Neural cell (in vitro differentiated cells): ENCODE measurements at regions not wholly inside any gene's neighbourhood (a gene's known extent, or its start where the extent isn't known, plus 50 kb on each side); places are given as distances from the start of the nearest gene placed in this dataset.

Experiments
- H2AFZ ChIP-seq: fragments of 200-600, 300-800 bp; sonication (generic), shearing (Covaris generic); 2 replicates; pipeline ENCODE4 v1.6.0; 2014; ENCODE audit warnings: low read depth, mild to moderate bottlenecking, antibody characterized with exemption, low read length, moderate library complexity
- H3F3A ChIP-seq: fragments of 200-600 bp; shearing (Covaris generic); 2 replicates; pipeline ENCODE4 v1.6.1; 2016; ENCODE audit warnings: mild to moderate bottlenecking, moderate library complexity, mixed read lengths, antibody characterized with exemption, low read length; ENCODE audit not compliant: insufficient read depth, poor library complexity, severe bottlenecking
- H3K27ac ChIP-seq: fragments of 200-600, 300-800 bp; sonication (generic), shearing (Covaris generic); 2 replicates; pipeline ENCODE4 v1.5.1; 2014; ENCODE audit warnings: mild to moderate bottlenecking, low read length, moderate library complexity
- H3K27me3 ChIP-seq: fragments of 300-800, 200-600 bp; sonication (generic), shearing (Covaris generic); 2 replicates; pipeline ENCODE4 v1.6.0; 2014; ENCODE audit warnings: mild to moderate bottlenecking, low read depth, low read length, moderate library complexity; ENCODE audit not compliant: insufficient read depth
- H3K36me3 ChIP-seq: fragments of 300-800, 200-600 bp; sonication (generic), shearing (Covaris generic); 2 replicates; pipeline ENCODE4 v1.5.1; 2014; ENCODE audit warnings: mild to moderate bottlenecking, antibody characterized with exemption, low read length, moderate library complexity; ENCODE audit not compliant: insufficient read depth
- H3K4me2 ChIP-seq: fragments of 300-800, 200-600 bp; sonication (generic), shearing (Covaris generic); 2 replicates; pipeline ENCODE4 v1.6.0; 2014; ENCODE audit warnings: mild to moderate bottlenecking, low read length
- H3K4me3 ChIP-seq: fragments of 300-800, 200-600 bp; sonication (generic), shearing (Covaris generic); 2 replicates; pipeline ENCODE4 v1.5.1; 2014; ENCODE audit warnings: mild to moderate bottlenecking, low read length, moderate library complexity
- H3K79me2 ChIP-seq: fragments of 200-600 bp; shearing (Covaris generic); replicated peaks from 2 replicates; pipeline ENCODE4 v1.6.0; 2014; ENCODE audit warnings: mild to moderate bottlenecking, low read length, moderate library complexity; ENCODE audit not compliant: insufficient read depth
- H3K9ac ChIP-seq: fragments of 300-800, 200-600 bp; sonication (generic), shearing (Covaris generic); 2 replicates; pipeline ENCODE4 v1.6.1; 2016; ENCODE audit warnings: mild to moderate bottlenecking, low read length, mixed read lengths
- H3K9me2 ChIP-seq: fragments of 200-600 bp; shearing (Covaris generic); 2 replicates; pipeline ENCODE4 v1.6.1; 2016; ENCODE audit warnings: mild to moderate bottlenecking, low read length, mixed read lengths; ENCODE audit not compliant: insufficient read depth
- H3K9me3 ChIP-seq: fragments of 200-600, 300-800 bp; sonication (generic), shearing (Covaris generic); 2 replicates; pipeline ENCODE4 v1.6.1; 2016; ENCODE audit warnings: mild to moderate bottlenecking, mixed run types, low read length, moderate library complexity, mixed read lengths
- H4K20me1 ChIP-seq: fragments of 200-600 bp; shearing (Covaris generic); 2 replicates; pipeline ENCODE4 v1.6.1; 2016; ENCODE audit warnings: mild to moderate bottlenecking, mixed run types; ENCODE audit not compliant: insufficient read depth
- CTCF ChIP-seq: fragments of 450-650 bp; IDR thresholded peaks from 2 replicates; pipeline ENCODE4 v1.5.1; 2014; ENCODE audit warnings: antibody characterized with exemption, mild to moderate bottlenecking, moderate library complexity; ENCODE audit not compliant: poor library complexity, severe bottlenecking
- EP300 ChIP-seq: fragments of 450-650 bp; conservative IDR thresholded peaks from 2 replicates; pipeline ENCODE4 v1.6.1; 2014; ENCODE audit warnings: antibody characterized with exemption, mild to moderate bottlenecking, moderate library complexity; ENCODE audit not compliant: poor library complexity, severe bottlenecking
- EZH2 ChIP-seq: fragments of 200-600, 300-800 bp; shearing (Covaris generic), sonication (generic); IDR thresholded peaks from 2 replicates; pipeline ENCODE4 v1.6.1; 2014; ENCODE audit warnings: antibody characterized with exemption, low read length, borderline replicate concordance, mild to moderate bottlenecking; ENCODE audit not compliant: insufficient read depth, poor library complexity, severe bottlenecking
- MXI1 ChIP-seq: fragments of 450-650 bp; conservative IDR thresholded peaks from 2 replicates; pipeline ENCODE4 v1.6.1; 2014; ENCODE audit warnings: antibody characterized with exemption, mild to moderate bottlenecking; ENCODE audit not compliant: poor library complexity, severe bottlenecking
- POLR2AphosphoS5 ChIP-seq: IDR thresholded peaks from 2 replicates; pipeline ENCODE4 v1.6.1; 2012
- RAD21 ChIP-seq: fragments of 450-650 bp; conservative IDR thresholded peaks from 2 replicates; pipeline ENCODE4 v1.6.1; 2014; ENCODE audit warnings: antibody characterized with exemption, mild to moderate bottlenecking, moderate library complexity
- SMC3 ChIP-seq: fragments of 450-650 bp; conservative IDR thresholded peaks from 2 replicates; pipeline ENCODE4 v1.6.1; 2014; ENCODE audit warnings: antibody characterized with exemption, mild to moderate bottlenecking, moderate library complexity; ENCODE audit not compliant: poor library complexity
- TAF1 ChIP-seq: IDR thresholded peaks from 2 replicates; pipeline ENCODE4 v1.6.1; 2012; ENCODE audit warnings: low read depth
- TF ChIP-seq, protein P1 (sequence below): IDR thresholded peaks from 2 replicates; pipeline ENCODE4 v1.6.1; 2012; ENCODE audit warnings: borderline replicate concordance

- Histone ChIP-seq H3K79me2 (no peaks in the 10 kb centered on the region), H3K4me2 (no peak overlapping the region), H3K36me3 (no peaks in the 10 kb centered on the region), H4K20me1 (no peaks in the 10 kb centered on the region), H3K4me3 (no peak overlapping the region), H3K27me3 (no peaks in the 10 kb centered on the region), H3K27ac (no peak overlapping the region), H3K9me2 (no peaks in the 10 kb centered on the region), H3F3A (no peaks in the 10 kb centered on the region), H3K9ac (no peak overlapping the region), H2AFZ (no peak overlapping the region), H3K9me3 (no peaks in the 10 kb centered on the region)
- TF ChIP-seq SMC3 (no peak), EP300 (no peak), RAD21 (no peak), POLR2AphosphoS5 (no peak), TAF1 (no peak), CTCF (no peak), EZH2 (no peak), MXI1 (no peak)
- TF ChIP-seq, protein P1, sequence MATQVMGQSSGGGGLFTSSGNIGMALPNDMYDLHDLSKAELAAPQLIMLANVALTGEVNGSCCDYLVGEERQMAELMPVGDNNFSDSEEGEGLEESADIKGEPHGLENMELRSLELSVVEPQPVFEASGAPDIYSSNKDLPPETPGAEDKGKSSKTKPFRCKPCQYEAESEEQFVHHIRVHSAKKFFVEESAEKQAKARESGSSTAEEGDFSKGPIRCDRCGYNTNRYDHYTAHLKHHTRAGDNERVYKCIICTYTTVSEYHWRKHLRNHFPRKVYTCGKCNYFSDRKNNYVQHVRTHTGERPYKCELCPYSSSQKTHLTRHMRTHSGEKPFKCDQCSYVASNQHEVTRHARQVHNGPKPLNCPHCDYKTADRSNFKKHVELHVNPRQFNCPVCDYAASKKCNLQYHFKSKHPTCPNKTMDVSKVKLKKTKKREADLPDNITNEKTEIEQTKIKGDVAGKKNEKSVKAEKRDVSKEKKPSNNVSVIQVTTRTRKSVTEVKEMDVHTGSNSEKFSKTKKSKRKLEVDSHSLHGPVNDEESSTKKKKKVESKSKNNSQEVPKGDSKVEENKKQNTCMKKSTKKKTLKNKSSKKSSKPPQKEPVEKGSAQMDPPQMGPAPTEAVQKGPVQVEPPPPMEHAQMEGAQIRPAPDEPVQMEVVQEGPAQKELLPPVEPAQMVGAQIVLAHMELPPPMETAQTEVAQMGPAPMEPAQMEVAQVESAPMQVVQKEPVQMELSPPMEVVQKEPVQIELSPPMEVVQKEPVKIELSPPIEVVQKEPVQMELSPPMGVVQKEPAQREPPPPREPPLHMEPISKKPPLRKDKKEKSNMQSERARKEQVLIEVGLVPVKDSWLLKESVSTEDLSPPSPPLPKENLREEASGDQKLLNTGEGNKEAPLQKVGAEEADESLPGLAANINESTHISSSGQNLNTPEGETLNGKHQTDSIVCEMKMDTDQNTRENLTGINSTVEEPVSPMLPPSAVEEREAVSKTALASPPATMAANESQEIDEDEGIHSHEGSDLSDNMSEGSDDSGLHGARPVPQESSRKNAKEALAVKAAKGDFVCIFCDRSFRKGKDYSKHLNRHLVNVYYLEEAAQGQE = no peak
Observed at GRCh38 chr16:86771506-86772460, 193.4 kb downstream of the FOXL1 start.

GRCh38 chr16:86772671-86773353 lies 194.5 kb downstream of the FOXL1 start:
- H3K4me3 ChIP-seq = no peak overlapping the region
- no peaks in the 10 kb centered on the region for H4K20me1 ChIP-seq
- TF ChIP-seq MXI1 = no peak
- TF ChIP-seq EZH2 = no peak
- TF ChIP-seq POLR2AphosphoS5 = no peak
- TF ChIP-seq EP300 = no peak
- no peak for TF ChIP-seq RAD21
- no peak for TF ChIP-seq SMC3
- no peak for TF ChIP-seq CTCF
- no peak overlapping the region for H3K27ac ChIP-seq
- no peaks in the 10 kb centered on the region for H3K9me3 ChIP-seq
- H3K9me2 ChIP-seq = no peaks in the 10 kb centered on the region
- no peak overlapping the region for H3K9ac ChIP-seq
- H3F3A ChIP-seq = no peaks in the 10 kb centered on the region
- H3K4me2 ChIP-seq = no peak overlapping the region
- no peaks in the 10 kb centered on the region for H3K36me3 ChIP-seq
- H3K27me3 ChIP-seq = no peaks in the 10 kb centered on the region
- no peak overlapping the region for H2AFZ ChIP-seq
- no peaks in the 10 kb centered on the region for H3K79me2 ChIP-seq
